Heart left ventricle (tissue), 13 donors: ENCODE measurements at regions not wholly inside any gene's neighbourhood (a gene's known extent, or its start where the extent isn't known, plus 50 kb on each side); places are given as distances from the start of the nearest gene placed in this dataset.

Experiments used
- POLR2A ChIP-seq, 2 donors: fragments of 450-650 bp; IDR thresholded peaks; one replicate each; pipeline ENCODE4 v1.6.1; 2017; ENCODE audit warnings: antibody characterized with exemption in 2 of 2, mild to moderate bottlenecking in 2 of 2, moderate library complexity in 2 of 2
- TF ChIP-seq, protein P1 (sequence below), 12 donors: fragments of 200-600 bp; sonication (generic) in 4 of 12; IDR thresholded peaks; one replicate each; pipeline versions ENCODE4 v1.5.0 to v1.8.0; 2018 to 2022; ENCODE audit warnings: antibody characterized with exemption in 12 of 12, mild to moderate bottlenecking in 5 of 12
- donor health status: ischemic (EF 13 %, LVEDD 7.1; RV severe dilation, severe dysfunction).
- donor health status: DM: no; HTN: yes; CAD: no.
- donor health status: DM: no; HTN: no; CAD: no.
- donor health status: ischemic (EF 25% LVEDD 6.9; RV normal size, moderate dysfunction).
- donor health status: ischemic (EF 25% LVEDD 5.7; RV mildly dilated, moderate dysfunction).
- donor health status: ischemic (EF 35%, LVEDD 5.7; RV mildly dilated, moderate dysfunction).
- donor health status: nonischemic (EF 11% LVEDD 7.7; RV severe dilation, severe dysfunction).
- donor health status: DM: yes; HTN: yes; CAD: no.
- donor health status: PGD.
- donor health status: ischemic (EF 29% LVEDD 5.4; RV normal size, mild dysfunction).
- donor health status: nonischemic (EF 23%, LVEDD 6.1; RV moderate dilation, normal function).

DNA sequence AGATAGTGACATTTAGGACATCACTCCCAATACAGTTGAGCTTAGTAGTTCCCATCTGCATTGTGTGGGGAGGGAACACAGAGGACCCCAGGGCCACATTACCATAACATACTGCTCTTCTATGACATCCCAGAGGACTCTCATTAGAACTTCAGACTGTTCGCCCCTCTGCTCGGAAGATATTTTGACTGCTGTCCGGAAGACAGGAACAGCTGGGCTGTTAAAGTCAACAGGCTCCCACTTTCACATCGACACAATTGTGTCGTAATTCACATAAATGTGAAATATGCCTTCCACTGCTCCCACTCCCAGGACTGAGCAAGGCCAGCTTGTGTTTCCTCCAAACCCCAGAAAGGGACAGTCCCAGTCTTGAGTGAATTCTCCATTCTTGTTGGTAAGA is 158.4 kb downstream of the SEC16B start:
- no peak for TF ChIP-seq POLR2A (IDR thresholded peaks at IDR 0.05)
- TF ChIP-seq, protein P1, sequence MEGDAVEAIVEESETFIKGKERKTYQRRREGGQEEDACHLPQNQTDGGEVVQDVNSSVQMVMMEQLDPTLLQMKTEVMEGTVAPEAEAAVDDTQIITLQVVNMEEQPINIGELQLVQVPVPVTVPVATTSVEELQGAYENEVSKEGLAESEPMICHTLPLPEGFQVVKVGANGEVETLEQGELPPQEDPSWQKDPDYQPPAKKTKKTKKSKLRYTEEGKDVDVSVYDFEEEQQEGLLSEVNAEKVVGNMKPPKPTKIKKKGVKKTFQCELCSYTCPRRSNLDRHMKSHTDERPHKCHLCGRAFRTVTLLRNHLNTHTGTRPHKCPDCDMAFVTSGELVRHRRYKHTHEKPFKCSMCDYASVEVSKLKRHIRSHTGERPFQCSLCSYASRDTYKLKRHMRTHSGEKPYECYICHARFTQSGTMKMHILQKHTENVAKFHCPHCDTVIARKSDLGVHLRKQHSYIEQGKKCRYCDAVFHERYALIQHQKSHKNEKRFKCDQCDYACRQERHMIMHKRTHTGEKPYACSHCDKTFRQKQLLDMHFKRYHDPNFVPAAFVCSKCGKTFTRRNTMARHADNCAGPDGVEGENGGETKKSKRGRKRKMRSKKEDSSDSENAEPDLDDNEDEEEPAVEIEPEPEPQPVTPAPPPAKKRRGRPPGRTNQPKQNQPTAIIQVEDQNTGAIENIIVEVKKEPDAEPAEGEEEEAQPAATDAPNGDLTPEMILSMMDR (IDR thresholded peaks at IDR 0.05): no peak
